ENCODE measurements at regions not wholly inside any gene's neighbourhood (a gene's known extent, or its start where the extent isn't known, plus 50 kb on each side); places are given as distances from the start of the nearest gene placed in this dataset.

- Histone ChIP-seq H2BK120ac (ENCODE audit: low read depth, low read length) (peak overlapping the region; percentile 15), H2BK12ac (ENCODE audit: low read length in 2 of 2) (peak overlapping the region; percentile 51 to 77), H3K36me3 (ENCODE audit: control insufficient read depth in 1 of 2, insufficient read depth in 2 of 2, low read depth in 1 of 2, low read length in 2 of 2) (no peaks in the 10 kb centered on the region), H3K4me2 (ENCODE audit: low read length, poor library complexity, severe bottlenecking) (no peak overlapping the region), H3K4ac (ENCODE audit: low read depth in 1 of 2, low read length in 2 of 2) (no peak overlapping the region), H4K8ac (ENCODE audit: low read length) (no peak overlapping the region), H2AFZ (ENCODE audit: low read depth, low read length) (no peak overlapping the region), H3K9me3 (ENCODE audit: control insufficient read depth, low read length) (no peaks in the 10 kb centered on the region), H3K27ac (ENCODE audit: low read length, poor library complexity, severe bottlenecking) (no peak overlapping the region), H3K4me3 (ENCODE audit: insufficient read depth in 1 of 2, low read depth in 1 of 2, low read length in 2 of 2) (no peak overlapping the region), H2AK5ac (ENCODE audit: low read length, severe bottlenecking) (no peak overlapping the region), H3K4me1 (ENCODE audit: control insufficient read depth, insufficient read depth, low read depth, low read length) (peaks cover 11% of the 10 kb centered on the region), H3K23ac (ENCODE audit: low read length in 2 of 2) (no peak overlapping the region), H4K91ac (ENCODE audit: low read length) (no peak overlapping the region), H3K27me3 (ENCODE audit: control insufficient read depth in 1 of 2, insufficient read depth in 1 of 2, low read length in 2 of 2) (no peaks in the 10 kb centered on the region), H3K18ac (ENCODE audit: low read depth in 1 of 2, low read length in 2 of 2) (peak overlapping the region in 1 of 2 experiments; percentile 54), H2BK5ac (ENCODE audit: low read depth, low read length, poor library complexity, severe bottlenecking) (no peak overlapping the region), H3K79me1 (replicated peaks; ENCODE audit: low read length, poor library complexity, severe bottlenecking) (no peaks in the 10 kb centered on the region), H3K9ac (ENCODE audit: low read length) (peak overlapping the region; percentile 62), H2BK15ac (ENCODE audit: low read depth, poor library complexity, severe bottlenecking) (peak overlapping the region; percentile 69), H3K14ac (ENCODE audit: low read length in 2 of 2) (no peak overlapping the region)
- DNase-seq = peak; percentile 78
- WGBS = 29% methylated on average over 5 of the region's 8 CpGs
Observed at GRCh38 chr20:53869466-53870258, 200.7 kb downstream of the BCAS1 start.

- peaks cover 9% of the 10 kb centered on the region for H3K4me1 ChIP-seq (ENCODE audit: control insufficient read depth, insufficient read depth, low read depth, low read length)
- no peak overlapping the region for H4K8ac ChIP-seq (ENCODE audit: low read length)
- peak overlapping the region in 1 of 2 experiments; percentile 52 for H3K18ac ChIP-seq (ENCODE audit: low read depth in 1 of 2, low read length in 2 of 2)
- H2AFZ ChIP-seq (ENCODE audit: low read depth, low read length) = no peak overlapping the region
- H4K91ac ChIP-seq (ENCODE audit: low read length) = no peak overlapping the region
- H3K36me3 ChIP-seq (ENCODE audit: control insufficient read depth in 1 of 2, insufficient read depth in 2 of 2, low read depth in 1 of 2, low read length in 2 of 2) = no peaks in the 10 kb centered on the region
- peak overlapping the region in 1 of 2 experiments; percentile 28 for H3K4ac ChIP-seq (ENCODE audit: low read depth in 1 of 2, low read length in 2 of 2)
- DNase-seq = no peak
- H2BK15ac ChIP-seq (ENCODE audit: low read depth, poor library complexity, severe bottlenecking) = no peak overlapping the region
- no peaks in the 10 kb centered on the region for H3K9me3 ChIP-seq (ENCODE audit: control insufficient read depth, low read length)
- H2BK120ac ChIP-seq (ENCODE audit: low read depth, low read length) = no peak overlapping the region
- no peak overlapping the region for H3K4me2 ChIP-seq (ENCODE audit: low read length, poor library complexity, severe bottlenecking)
- H3K9ac ChIP-seq (ENCODE audit: low read length) = peak overlapping the region; percentile 82
- H2BK12ac ChIP-seq (ENCODE audit: low read length in 2 of 2) = peak overlapping the region in 1 of 2 experiments; percentile 63
- H3K4me3 ChIP-seq (ENCODE audit: insufficient read depth in 1 of 2, low read depth in 1 of 2, low read length in 2 of 2) = no peak overlapping the region
- H2AK5ac ChIP-seq (ENCODE audit: low read length, severe bottlenecking) = no peak overlapping the region
- no peak overlapping the region for H3K27ac ChIP-seq (ENCODE audit: low read length, poor library complexity, severe bottlenecking)
- H3K27me3 ChIP-seq (ENCODE audit: control insufficient read depth in 1 of 2, insufficient read depth in 1 of 2, low read length in 2 of 2) = no peaks in the 10 kb centered on the region
- H3K23ac ChIP-seq (ENCODE audit: low read length in 2 of 2) = no peak overlapping the region
- WGBS = 83% methylated on average over 6 of the region's 6 CpGs
- no peak overlapping the region for H2BK5ac ChIP-seq (ENCODE audit: low read depth, low read length, poor library complexity, severe bottlenecking)
- H3K79me1 ChIP-seq (replicated peaks; ENCODE audit: low read length, poor library complexity, severe bottlenecking) = no peaks in the 10 kb centered on the region
- H3K14ac ChIP-seq (ENCODE audit: low read length in 2 of 2) = no peak overlapping the region
Observed at GRCh38 chr20:53867741-53868351, 202.5 kb downstream of the BCAS1 start.

- Histone ChIP-seq H3K9ac (ENCODE audit: low read length) (peak overlapping the region; percentile 82), H2BK12ac (ENCODE audit: low read length in 2 of 2) (peak overlapping the region in 1 of 2 experiments; percentile 86), H3K36me3 (ENCODE audit: control insufficient read depth in 1 of 2, insufficient read depth in 2 of 2, low read depth in 1 of 2, low read length in 2 of 2) (no peaks in the 10 kb centered on the region), H4K91ac (ENCODE audit: low read length) (peak overlapping the region; percentile 6), H3K4ac (ENCODE audit: low read depth in 1 of 2, low read length in 2 of 2) (peak overlapping the region; percentile 51 to 82), H3K4me1 (ENCODE audit: control insufficient read depth, insufficient read depth, low read depth, low read length) (peaks cover 9% of the 10 kb centered on the region), H2BK120ac (ENCODE audit: low read depth, low read length) (peak overlapping the region; percentile 61), H3K27me3 (ENCODE audit: control insufficient read depth in 1 of 2, insufficient read depth in 1 of 2, low read length in 2 of 2) (no peaks in the 10 kb centered on the region), H2AK5ac (ENCODE audit: low read length, severe bottlenecking) (no peak overlapping the region), H3K23ac (ENCODE audit: low read length in 2 of 2) (no peak overlapping the region), H3K9me3 (ENCODE audit: control insufficient read depth, low read length) (no peaks in the 10 kb centered on the region), H3K4me2 (ENCODE audit: low read length, poor library complexity, severe bottlenecking) (no peak overlapping the region), H3K27ac (ENCODE audit: low read length, poor library complexity, severe bottlenecking) (peak overlapping the region; percentile 60), H2BK15ac (ENCODE audit: low read depth, poor library complexity, severe bottlenecking) (no peak overlapping the region), H4K8ac (ENCODE audit: low read length) (no peak overlapping the region), H2AFZ (ENCODE audit: low read depth, low read length) (peak overlapping the region; percentile 51), H3K4me3 (ENCODE audit: insufficient read depth in 1 of 2, low read depth in 1 of 2, low read length in 2 of 2) (peak overlapping the region in 1 of 2 experiments; percentile 57), H3K79me1 (replicated peaks; ENCODE audit: low read length, poor library complexity, severe bottlenecking) (no peaks in the 10 kb centered on the region), H3K14ac (ENCODE audit: low read length in 2 of 2) (no peak overlapping the region), H3K18ac (ENCODE audit: low read depth in 1 of 2, low read length in 2 of 2) (peak overlapping the region; percentile 8 to 52), H2BK5ac (ENCODE audit: low read depth, low read length, poor library complexity, severe bottlenecking) (no peak overlapping the region)
- WGBS = 20% methylated on average over 8 of the region's 11 CpGs
- peak; percentile 68 for DNase-seq
Observed at GRCh38 chr20:53866794-53867740, 203.3 kb downstream of the BCAS1 start.
